ENCODE measurements at regions not wholly inside any gene's neighbourhood (a gene's known extent, or its start where the extent isn't known, plus 50 kb on each side); places are given as distances from the start of the nearest gene placed in this dataset.

DNA sequence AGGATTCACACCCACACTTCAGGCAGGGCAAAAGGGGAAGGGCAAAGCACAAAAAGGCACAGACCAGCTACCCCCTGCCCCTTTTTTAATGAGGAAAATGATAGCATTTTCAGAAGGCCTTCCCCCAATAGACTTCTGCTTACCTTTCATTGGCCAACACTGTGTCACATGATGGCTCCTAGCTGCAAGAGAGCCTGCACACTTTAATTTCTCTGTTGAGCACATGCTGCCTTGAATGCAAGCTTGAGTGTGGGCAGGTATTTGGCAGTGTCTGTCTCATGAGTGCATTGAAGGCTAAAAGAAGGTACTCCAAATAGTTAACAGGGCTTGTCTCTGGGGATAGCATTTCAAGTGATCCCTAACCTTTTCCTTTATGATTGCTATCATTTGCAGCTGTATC, 175.4 kb upstream of the NFE2L3 start:
- no peaks in the 10 kb centered on the region for H3K9me2 ChIP-seq (ENCODE audit: insufficient read depth)
- RAD21 ChIA-PET (ENCODE audit: low non-redundant PET in 1 of 2, low total read pairs in 2 of 2, uncharacterized antibody in 2 of 2, unreplicated experiment in 2 of 2), result no interaction called here
- intact Hi-C loops (cut with micrococcal nuclease), result no loop called here
- H3K9me3 ChIP-seq (ENCODE audit: control insufficient read depth in 1 of 2, insufficient read depth in 1 of 2, low read depth in 1 of 2, low read length in 2 of 2), result peaks cover 0 to 6% of the 10 kb centered on the region in 2 experiments; a peak in 1 of 4 replicates
- no peaks in the 10 kb centered on the region for H3K4me1 ChIP-seq (ENCODE audit: control insufficient read depth in 1 of 2, insufficient read depth in 2 of 2, low read length in 2 of 2)
- ATAC-seq (no peak), DNase-seq (ENCODE audit: low read depth, low spot score) (no peak)
- BruUV-seq (replicated peaks), result no TSS peak
- POLR2A ChIA-PET, result no interaction called here
- no peaks in the 10 kb centered on the region for H3K36me3 ChIP-seq (ENCODE audit: control insufficient read depth in 1 of 2, insufficient read depth in 2 of 2, low read length in 2 of 2)
- no peak overlapping the region for H3K4me2 ChIP-seq (ENCODE audit: low read length)
- H3K27ac ChIP-seq (ENCODE audit: low read depth, low read length), result no peak overlapping the region
- H2AFZ ChIP-seq (ENCODE audit: low read depth, low read length, poor library complexity, severe bottlenecking), result no peak overlapping the region
- H3K9ac ChIP-seq (ENCODE audit: low read length), result no peak overlapping the region
- CTCF ChIA-PET, result no interaction called here
- H3K4me3 ChIP-seq (replicated peaks in 1 of 2; ENCODE audit: low read depth in 1 of 2, low read length in 2 of 2), result no peak overlapping the region
- no peaks in the 10 kb centered on the region for H3K79me2 ChIP-seq (ENCODE audit: insufficient read depth, low read length)
- TF ChIP-seq FOSL1 (IDR thresholded peaks at IDR 0.05; ENCODE audit: low read depth) (no peak), TCF7L2 (IDR thresholded peaks at IDR 0.05; ENCODE audit: borderline replicate concordance, extremely low read depth, insufficient read depth, insufficient read length) (no peak), RAD21 (IDR thresholded peaks at IDR 0.05; ENCODE audit: low read depth) (no peak)
- H3K27me3 ChIP-seq (ENCODE audit: insufficient read depth, low read length), result no peaks in the 10 kb centered on the region
- H4K20me1 ChIP-seq (ENCODE audit: insufficient read depth), result no peaks in the 10 kb centered on the region

DNA sequence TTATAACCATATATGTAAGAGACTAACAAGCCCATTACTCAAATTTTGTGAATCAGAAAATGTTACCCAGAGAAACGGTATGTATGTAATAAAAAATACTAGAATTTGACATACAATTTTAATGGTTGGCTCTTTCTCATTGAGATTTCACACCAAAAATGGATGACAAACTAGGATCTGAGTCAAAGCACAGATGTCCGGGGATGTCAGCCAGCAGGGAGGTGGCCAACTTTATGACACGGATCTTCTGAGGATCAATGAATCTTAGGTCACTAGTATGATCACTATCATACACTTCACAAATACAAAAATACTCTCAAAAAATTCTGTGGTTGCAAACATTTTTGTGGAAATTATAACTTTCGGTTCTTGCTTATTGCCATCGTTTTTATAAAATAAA, 173.5 kb upstream of the NFE2L3 start:
- Histone ChIP-seq H3K79me2 (ENCODE audit: insufficient read depth, low read length) (no peaks in the 10 kb centered on the region), H3K4me1 (ENCODE audit: control insufficient read depth in 1 of 2, insufficient read depth in 2 of 2, low read length in 2 of 2) (no peaks in the 10 kb centered on the region), H3K9me2 (ENCODE audit: insufficient read depth) (no peaks in the 10 kb centered on the region), H2AFZ (ENCODE audit: low read depth, low read length, poor library complexity, severe bottlenecking) (no peak overlapping the region), H3K4me2 (ENCODE audit: low read length) (no peak overlapping the region), H3K36me3 (ENCODE audit: control insufficient read depth in 1 of 2, insufficient read depth in 2 of 2, low read length in 2 of 2) (no peaks in the 10 kb centered on the region), H3K4me3 (replicated peaks in 1 of 2; ENCODE audit: low read depth in 1 of 2, low read length in 2 of 2) (no peak overlapping the region), H3K9me3 (ENCODE audit: control insufficient read depth in 1 of 2, insufficient read depth in 1 of 2, low read depth in 1 of 2, low read length in 2 of 2) (peaks cover 0 to 6% of the 10 kb centered on the region in 2 experiments; a peak in 1 of 4 replicates), H3K27ac (ENCODE audit: low read depth, low read length) (no peak overlapping the region), H4K20me1 (ENCODE audit: insufficient read depth) (no peaks in the 10 kb centered on the region), H3K27me3 (ENCODE audit: insufficient read depth, low read length) (no peaks in the 10 kb centered on the region), H3K9ac (ENCODE audit: low read length) (no peak overlapping the region)
- RAD21 ChIA-PET (ENCODE audit: low non-redundant PET in 1 of 2, low total read pairs in 2 of 2, uncharacterized antibody in 2 of 2, unreplicated experiment in 2 of 2), result no interaction called here
- POLR2A ChIA-PET, result no interaction called here
- DNase-seq (ENCODE audit: low read depth, low spot score) (no peak), ATAC-seq (no peak)
- intact Hi-C loops (cut with micrococcal nuclease), result no loop called here
- TF ChIP-seq ATF3 (IDR thresholded peaks at IDR 0.05) (no peak), CBX3 (IDR thresholded peaks at IDR 0.05; ENCODE audit: low read depth) (no peak), ZNF274 (IDR thresholded peaks at IDR 0.05; ENCODE audit: low read depth, low read length) (no peak), ELF1 (IDR thresholded peaks at IDR 0.05; ENCODE audit: borderline replicate concordance, low read depth) (no peak), CTCF (IDR thresholded peaks at IDR 0.05 in 2 of 3, conservative IDR thresholded peaks at IDR 0.05 in 1 of 3; ENCODE audit: borderline replicate concordance in 1 of 3, insufficient read depth in 1 of 3, low read depth in 2 of 3, low read length in 2 of 3) (no peak), ZBTB33 (IDR thresholded peaks at IDR 0.05; ENCODE audit: extremely low read depth, insufficient replicate concordance, low read length) (no peak), SIN3A (IDR thresholded peaks at IDR 0.05; ENCODE audit: low read depth) (no peak), EZH2 (IDR thresholded peaks at IDR 0.05) (no peak), FOSL1 (IDR thresholded peaks at IDR 0.05; ENCODE audit: low read depth) (no peak), SP1 (IDR thresholded peaks at IDR 0.05; ENCODE audit: low read depth) (no peak), TCF7L2 (IDR thresholded peaks at IDR 0.05; ENCODE audit: borderline replicate concordance, extremely low read depth, insufficient read depth, insufficient read length) (no peak), ZFX (IDR thresholded peaks at IDR 0.05) (no peak), JUND (IDR thresholded peaks at IDR 0.05) (no peak)
- TF ChIP-seq, protein P1, sequence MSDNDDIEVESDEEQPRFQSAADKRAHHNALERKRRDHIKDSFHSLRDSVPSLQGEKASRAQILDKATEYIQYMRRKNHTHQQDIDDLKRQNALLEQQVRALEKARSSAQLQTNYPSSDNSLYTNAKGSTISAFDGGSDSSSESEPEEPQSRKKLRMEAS (IDR thresholded peaks at IDR 0.05), result no peak
- CTCF ChIA-PET, result no interaction called here
- no TSS peak for BruUV-seq (replicated peaks)

All from HCT116 (cell line).